22Rv1 (cell line): ENCODE measurements at regions not wholly inside any gene's neighbourhood (a gene's known extent, or its start where the extent isn't known, plus 50 kb on each side); places are given as distances from the start of the nearest gene placed in this dataset.

ENCODE experiments used
- ZFX ChIP-seq: fragments of 450-650 bp; IDR thresholded peaks from 2 replicates; pipeline ENCODE4 v1.6.1; 2017; ENCODE audit warnings: antibody characterized with exemption, borderline replicate concordance
- TF ChIP-seq, protein P1 (sequence below): fragments of 450-650 bp; IDR thresholded peaks from 2 replicates; pipeline ENCODE4 v1.5.1; 2017; ENCODE audit warnings: mild to moderate bottlenecking

DNA sequence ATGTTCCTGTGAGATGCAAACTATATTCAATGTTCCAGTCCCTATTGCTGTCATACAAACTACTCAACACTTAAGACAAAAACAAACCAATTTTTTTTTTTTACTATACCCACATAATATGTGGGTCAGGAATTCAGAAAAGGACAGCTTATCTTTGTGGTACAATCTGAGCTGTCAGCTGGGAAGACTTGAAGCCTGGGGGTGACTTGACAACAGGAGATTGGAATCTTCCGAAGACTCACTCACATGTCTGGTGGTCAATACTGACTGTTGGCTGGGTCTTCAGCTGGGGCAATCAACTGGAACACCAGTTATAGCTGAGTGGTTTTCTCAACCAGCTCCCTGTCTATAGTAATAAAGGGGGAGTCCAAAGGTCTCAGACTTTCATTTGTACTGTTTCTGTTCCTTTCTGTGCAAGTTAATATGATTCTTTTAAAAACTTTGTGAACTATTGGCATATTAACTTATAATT lies 81.7 kb upstream of the ATP1B1 start:
- TF ChIP-seq, protein P1, sequence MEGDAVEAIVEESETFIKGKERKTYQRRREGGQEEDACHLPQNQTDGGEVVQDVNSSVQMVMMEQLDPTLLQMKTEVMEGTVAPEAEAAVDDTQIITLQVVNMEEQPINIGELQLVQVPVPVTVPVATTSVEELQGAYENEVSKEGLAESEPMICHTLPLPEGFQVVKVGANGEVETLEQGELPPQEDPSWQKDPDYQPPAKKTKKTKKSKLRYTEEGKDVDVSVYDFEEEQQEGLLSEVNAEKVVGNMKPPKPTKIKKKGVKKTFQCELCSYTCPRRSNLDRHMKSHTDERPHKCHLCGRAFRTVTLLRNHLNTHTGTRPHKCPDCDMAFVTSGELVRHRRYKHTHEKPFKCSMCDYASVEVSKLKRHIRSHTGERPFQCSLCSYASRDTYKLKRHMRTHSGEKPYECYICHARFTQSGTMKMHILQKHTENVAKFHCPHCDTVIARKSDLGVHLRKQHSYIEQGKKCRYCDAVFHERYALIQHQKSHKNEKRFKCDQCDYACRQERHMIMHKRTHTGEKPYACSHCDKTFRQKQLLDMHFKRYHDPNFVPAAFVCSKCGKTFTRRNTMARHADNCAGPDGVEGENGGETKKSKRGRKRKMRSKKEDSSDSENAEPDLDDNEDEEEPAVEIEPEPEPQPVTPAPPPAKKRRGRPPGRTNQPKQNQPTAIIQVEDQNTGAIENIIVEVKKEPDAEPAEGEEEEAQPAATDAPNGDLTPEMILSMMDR, result no peak
- TF ChIP-seq ZFX, result no peak
